ENCODE measurements at regions not wholly inside any gene's neighbourhood (a gene's known extent, or its start where the extent isn't known, plus 50 kb on each side); places are given as distances from the start of the nearest gene placed in this dataset.

DNA sequence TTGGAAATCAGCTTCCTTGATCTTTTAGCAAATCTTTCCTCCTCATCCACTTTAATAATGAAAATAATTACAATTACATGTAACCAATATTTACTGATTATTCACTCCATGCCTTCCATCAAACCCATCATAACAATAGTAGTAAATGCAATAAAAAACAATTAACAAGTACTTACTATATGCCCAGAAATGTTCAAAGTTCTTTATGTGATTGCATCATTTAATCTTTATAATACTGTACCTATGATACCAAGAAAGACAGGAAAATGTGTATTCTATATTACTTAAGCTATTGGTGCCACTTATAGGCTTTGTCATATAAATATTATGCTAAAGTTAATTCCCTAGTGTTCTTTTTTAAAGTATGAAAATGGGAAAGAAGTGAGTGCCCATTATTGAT, 210.2 kb upstream of the PKDCC start:
- DNase-seq (ENCODE audit: low read depth in 3 of 3) = no peak

- DNase-seq (ENCODE audit: low read depth in 3 of 3) = peak; percentile 91 to 96 (median 94)
Measured at GRCh38 chr2:41840702-41841551, 206.9 kb upstream of the PKDCC start.

DNA sequence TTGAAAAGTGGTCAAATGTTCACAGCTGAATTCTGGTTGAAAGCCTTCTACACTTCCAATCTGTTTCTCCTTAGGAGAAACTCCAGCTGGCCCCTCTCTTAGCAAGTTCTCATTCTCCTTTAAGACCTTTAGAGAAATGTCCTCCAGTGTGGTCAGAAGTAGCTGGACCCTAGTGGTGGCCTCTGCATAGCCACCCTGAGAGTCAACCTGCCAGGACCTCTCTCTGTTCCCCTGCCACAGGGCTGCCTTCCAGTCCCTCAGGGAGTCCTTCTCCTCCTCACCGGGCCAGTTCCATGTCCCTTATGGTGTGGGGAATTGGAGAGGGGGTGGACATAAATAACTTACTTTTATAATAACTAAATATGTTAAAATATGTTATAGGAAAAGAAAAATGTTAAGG, 200.9 kb upstream of the PKDCC start:
- DNase-seq (ENCODE audit: low read depth in 3 of 3) = no peak

DNA sequence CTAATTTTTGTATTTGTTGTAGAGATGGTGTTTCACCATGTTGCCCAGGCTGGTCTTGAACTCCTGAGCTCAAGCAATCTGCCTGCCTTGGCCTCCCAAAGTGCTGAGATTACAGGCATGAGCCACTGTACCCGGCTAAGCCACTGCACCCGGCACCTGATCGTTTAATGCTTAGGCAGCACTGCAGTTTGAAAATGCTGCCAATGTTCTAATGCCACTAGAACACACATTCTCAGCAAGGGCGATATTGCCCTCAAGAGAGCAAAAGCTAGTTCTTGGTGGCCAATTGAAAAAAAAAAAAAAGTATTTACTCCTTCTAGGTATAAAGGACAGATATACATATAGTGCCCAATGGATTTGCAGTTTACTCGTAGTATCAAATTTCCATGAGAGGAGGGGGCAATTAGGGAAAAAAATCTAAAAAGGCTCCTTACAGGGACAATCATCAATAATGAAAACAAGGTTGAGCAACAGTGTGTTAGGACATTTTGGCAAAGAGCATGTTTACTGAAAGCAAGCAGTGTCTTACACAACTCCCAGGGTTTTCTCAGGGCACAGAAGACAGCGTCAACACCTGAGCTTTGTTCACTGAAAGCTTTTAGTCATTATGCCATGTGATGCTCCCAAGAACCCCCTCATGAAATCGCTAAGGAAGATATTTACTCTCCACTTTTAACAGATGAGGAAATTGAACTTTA, 199.9 kb upstream of the PKDCC start:
- DNase-seq (ENCODE audit: low read depth in 3 of 3) = no peak

DNA sequence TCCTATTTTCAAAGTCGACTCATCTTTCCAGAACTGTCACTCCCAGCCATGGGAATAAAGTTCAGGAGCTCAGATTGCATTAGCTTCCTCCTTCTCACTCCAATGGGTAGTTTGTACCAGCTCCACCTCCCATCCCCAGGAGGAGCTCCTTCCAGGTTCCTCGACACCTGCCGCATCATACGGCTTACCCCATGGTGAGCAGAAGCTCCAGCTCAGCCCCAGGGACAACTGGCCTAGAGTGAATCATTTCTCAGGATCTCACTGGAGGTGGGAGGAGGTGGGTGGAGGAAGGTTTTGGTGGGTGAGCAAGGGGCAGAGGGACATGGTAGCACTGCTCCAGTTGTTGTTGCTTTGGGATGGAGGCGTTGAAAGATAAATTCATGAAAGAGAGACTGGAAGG, 196.3 kb upstream of the PKDCC start:
- no peak for DNase-seq (ENCODE audit: low read depth in 3 of 3)

- no peak for DNase-seq (ENCODE audit: low read depth in 3 of 3)
Measured at GRCh38 chr2:41853427-41854191, 194.2 kb upstream of the PKDCC start.

DNA sequence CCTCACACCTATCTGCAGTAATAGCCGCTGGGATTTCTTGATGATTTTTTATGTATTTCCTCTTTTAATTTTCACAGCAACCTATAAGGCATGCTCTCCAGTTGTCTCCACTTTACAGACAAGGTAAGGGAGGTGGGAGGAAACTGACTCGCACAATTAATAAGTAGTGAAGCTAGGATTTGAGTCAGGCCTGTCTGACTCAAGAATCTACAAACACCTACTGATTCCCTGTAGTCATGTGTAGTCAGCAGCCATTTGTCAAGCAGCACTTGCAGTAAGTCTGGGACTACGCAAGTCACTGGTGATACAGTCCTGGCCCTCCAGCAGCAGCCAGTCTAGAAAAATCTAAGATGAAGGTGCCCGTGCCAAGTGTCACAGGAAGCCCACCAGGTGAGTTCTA, 193.6 kb upstream of the PKDCC start:
- DNase-seq (ENCODE audit: low read depth in 3 of 3) = no peak

- no peak for DNase-seq (ENCODE audit: low read depth in 3 of 3)
Measured at GRCh38 chr2:41856946-41857345, 190.9 kb upstream of the PKDCC start.

- no peak for DNase-seq (ENCODE audit: low read depth in 3 of 3)
Measured at GRCh38 chr2:41859615-41860514, 188.0 kb upstream of the PKDCC start.

DNA sequence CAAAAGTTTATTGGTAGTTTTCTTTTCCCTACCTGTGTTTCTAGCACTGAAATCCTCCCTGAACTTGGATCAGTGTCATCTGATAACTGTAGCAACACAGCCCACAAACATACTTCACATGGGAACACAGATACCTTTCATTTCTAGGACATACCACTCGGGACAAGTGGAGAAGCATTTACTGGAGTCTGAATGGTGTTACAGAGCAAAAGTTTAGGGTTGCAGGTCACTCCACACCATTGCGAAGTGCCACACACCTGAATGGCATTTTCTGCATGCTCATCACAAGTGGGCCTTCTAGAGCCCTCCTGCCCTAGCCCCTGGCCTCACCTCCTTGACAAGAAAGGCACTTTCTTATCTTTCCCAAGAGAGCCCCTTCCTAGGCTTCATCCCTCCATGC, 184.8 kb upstream of the PKDCC start:
- no peak for DNase-seq (ENCODE audit: low read depth in 3 of 3)

DNA sequence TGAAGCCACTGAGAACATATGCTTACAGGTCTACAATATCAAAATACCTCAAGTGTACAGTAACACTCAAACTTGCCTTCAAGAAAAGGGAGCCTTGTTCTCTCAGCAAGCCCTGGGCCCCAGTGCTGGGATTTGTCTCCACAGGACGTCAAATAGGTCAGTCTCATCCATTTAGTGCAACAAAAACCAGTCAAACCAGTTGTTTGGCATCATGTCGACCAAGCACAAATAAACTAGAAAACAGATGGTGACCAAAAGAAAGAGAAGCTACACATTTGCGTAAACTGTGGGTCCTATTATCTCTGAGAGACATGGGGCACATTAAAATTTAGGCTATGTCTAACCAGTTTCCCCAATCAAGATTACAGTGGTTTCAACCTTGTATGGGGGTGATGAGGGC, 182.6 kb upstream of the PKDCC start:
- DNase-seq (ENCODE audit: low read depth in 3 of 3) = no peak

DNA sequence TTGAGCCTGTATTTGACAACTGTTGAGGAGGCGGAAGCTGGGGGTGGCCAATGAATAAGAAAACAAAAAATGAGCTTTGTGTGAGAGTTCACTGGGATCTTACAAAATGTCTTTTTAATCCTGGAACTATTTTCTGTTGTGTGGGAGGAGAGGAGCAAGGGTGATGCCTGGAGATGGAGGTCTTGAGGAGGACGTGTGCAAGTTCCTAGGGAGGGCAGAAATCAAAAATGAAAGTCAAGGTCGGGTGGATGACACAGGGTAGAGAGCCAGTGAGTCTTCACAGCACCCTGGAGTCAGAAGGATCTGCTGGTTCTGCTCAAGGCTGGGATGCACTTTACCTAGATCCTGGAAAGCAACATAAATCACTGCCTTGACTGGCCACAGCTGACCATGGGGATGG, 180.3 kb upstream of the PKDCC start:
- DNase-seq (ENCODE audit: low read depth in 3 of 3) = no peak

- peak; percentile 40 to 58 (median 50) for DNase-seq (ENCODE audit: low read depth in 3 of 3)
Measured at GRCh38 chr2:41869542-41870264, 178.1 kb upstream of the PKDCC start.

DNA sequence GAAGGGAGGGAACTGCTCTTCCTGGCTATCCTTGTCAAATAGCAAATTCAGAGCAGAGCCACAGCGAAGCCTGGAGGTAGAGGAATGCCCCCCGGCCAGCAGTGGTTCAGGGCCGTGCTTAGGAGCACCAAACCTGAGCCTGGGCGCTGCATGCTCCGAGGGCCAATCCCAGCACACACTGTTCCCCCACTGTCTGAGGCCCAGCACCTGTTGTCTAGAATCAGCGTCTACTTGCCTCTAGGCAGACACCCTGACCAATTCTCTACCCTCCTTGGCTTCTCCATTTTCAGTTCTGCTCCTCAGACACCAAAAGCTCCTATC, 177.6 kb upstream of the PKDCC start:
- DNase-seq (ENCODE audit: low read depth in 3 of 3) = no peak

- no peak for DNase-seq (ENCODE audit: low read depth in 3 of 3)
Measured at GRCh38 chr2:41871080-41871479, 176.7 kb upstream of the PKDCC start.

- no peak for DNase-seq (ENCODE audit: low read depth in 3 of 3)
Measured at GRCh38 chr2:41872646-41873045, 175.2 kb upstream of the PKDCC start.

GRCh38 chr2:41873102-41874031, 174.5 kb upstream of the PKDCC start:
- DNase-seq (ENCODE audit: low read depth in 3 of 3) = no peak

DNA sequence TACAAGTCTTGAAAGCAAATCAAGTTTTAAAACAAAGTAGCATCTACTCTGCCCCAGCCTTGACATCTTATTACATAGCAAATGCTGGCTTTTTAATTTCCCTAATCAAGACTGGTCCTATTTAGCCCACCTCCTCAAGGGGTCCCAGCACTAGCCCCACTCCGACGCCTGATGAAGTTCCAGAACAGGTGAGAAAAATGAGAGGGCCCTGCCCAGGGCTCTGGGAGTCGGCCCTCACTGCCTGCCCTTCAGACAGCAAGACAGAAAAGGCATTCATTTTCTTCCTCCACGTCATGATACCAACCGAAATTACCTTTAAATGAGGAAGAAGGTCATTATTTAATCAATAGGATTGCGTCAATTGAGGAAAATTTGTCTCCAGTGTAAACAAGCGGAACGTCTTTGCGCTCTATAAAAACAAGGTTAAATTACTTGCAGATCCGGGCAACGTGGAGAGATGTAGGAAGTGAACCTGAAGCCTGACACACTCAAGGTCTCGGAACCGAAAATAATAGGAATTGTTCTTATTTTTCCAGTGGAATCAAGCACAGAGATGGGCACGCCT, 170.6 kb upstream of the PKDCC start:
- no peak for DNase-seq (ENCODE audit: low read depth in 3 of 3)

DNA sequence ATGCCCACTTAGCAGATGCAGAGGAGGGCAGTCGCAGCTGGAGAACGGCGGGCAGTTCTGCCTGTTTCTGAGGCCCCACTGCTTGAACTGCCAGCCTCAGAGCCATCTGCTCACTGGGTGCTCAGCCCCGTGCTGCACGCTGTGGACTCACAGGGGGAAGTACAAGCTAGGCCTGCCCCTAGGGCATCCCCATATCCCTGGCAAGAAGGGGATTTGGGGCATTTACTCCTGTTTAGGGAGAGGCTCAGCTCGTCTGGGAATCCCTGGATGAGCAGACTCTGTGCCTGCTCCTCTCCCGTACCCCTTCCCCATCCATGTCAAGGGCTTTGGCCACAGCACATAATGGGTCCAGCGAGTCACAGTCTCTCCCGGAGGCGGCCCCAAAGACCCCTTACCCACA, 169.8 kb upstream of the PKDCC start:
- DNase-seq (ENCODE audit: low read depth in 3 of 3) = no peak

Measured in stimulated activated CD4-positive, alpha-beta T cell treated with anti-CD3 and anti-CD28 coated beads, TNF-alpha, amount 100 ng/mL, for 4 hours (primary cell).